ENCODE measurements at regions not wholly inside any gene's neighbourhood (a gene's known extent, or its start where the extent isn't known, plus 50 kb on each side); places are given as distances from the start of the nearest gene placed in this dataset.

DNA sequence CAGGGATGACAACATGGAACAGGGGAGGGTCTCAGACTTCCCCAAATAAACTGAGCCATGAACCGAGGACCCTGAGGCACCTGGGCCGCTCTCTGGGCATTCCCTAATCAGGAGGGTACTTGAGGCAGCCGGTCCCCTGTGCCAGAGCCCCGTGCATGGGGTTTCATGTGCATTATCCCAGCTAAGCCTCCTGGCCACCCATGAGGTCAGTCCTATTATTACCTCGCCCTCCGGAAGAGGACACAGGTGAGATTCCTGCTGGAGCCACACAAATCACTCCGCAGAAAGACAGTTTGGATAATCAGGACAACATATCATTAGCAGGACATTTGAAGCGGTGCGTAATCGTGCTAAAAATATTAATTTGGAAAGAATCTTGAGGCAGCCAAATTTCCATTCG lies 274.0 kb downstream of the PARN start:
- intact Hi-C loops (cut with micrococcal nuclease) (no loop called here), in situ Hi-C loops (cut with MboI) (no loop called here)
- Histone ChIP-seq H3K9ac (ENCODE audit: insufficient read depth in 1 of 2, low read depth in 2 of 2, low read length in 2 of 2) (no peak overlapping the region), H3K9me1 (ENCODE audit: control insufficient read depth, insufficient read depth, low read length) (no peaks in the 10 kb centered on the region), H3K27me3 (ENCODE audit: control insufficient read depth in 2 of 2, insufficient read depth in 2 of 2, low read length in 2 of 2) (peaks cover 17 to 40% of the 10 kb centered on the region in 2 experiments; a peak in 4 of 5 replicates), H2AFZ (ENCODE audit: low read depth, low read length) (no peak overlapping the region), H3K9me3 (replicated peaks; ENCODE audit: control insufficient read depth, insufficient read depth, low read depth, low read length) (no peaks in the 10 kb centered on the region), H3K4me2 (ENCODE audit: insufficient read depth, low read length) (no peak overlapping the region), H3K36me3 (ENCODE audit: control insufficient read depth, insufficient read depth, low read length) (no peaks in the 10 kb centered on the region), H3K79me2 (ENCODE audit: control insufficient read depth, insufficient read depth, low read length) (no peaks in the 10 kb centered on the region), H3K4me1 (replicated peaks in 1 of 2; ENCODE audit: control insufficient read depth in 2 of 2, insufficient read depth in 2 of 2, low read length in 2 of 2) (no peaks in the 10 kb centered on the region), H4K20me1 (replicated peaks; ENCODE audit: control insufficient read depth, insufficient read depth, low read length) (no peaks in the 10 kb centered on the region), H3K27ac (ENCODE audit: extremely low read depth, low read depth, low read length) (no peak overlapping the region), H3K4me3 (no peak overlapping the region)
- no peak for FAIRE-seq
- BruUV-seq (replicated peaks), result no TSS peak
- ATAC-seq, result no peak
- 3% methylated on average over 11 of the region's 11 CpGs for WGBS (ENCODE audit: insufficient coverage, low coverage, missing lambda C conversion rate)
- ChIA-PET CTCF (ENCODE audit: low intra/inter-chr PET ratio) (no interaction called here), POLR2A (no interaction called here)
- DNase-seq (ENCODE audit: extremely low read depth in 1 of 4, low spot score in 3 of 4), result no peak
- no peak for TF ChIP-seq IRF2 (CRISPR knock-in tag; IDR thresholded peaks at IDR 0.05)
- TF ChIP-seq, protein P1, sequence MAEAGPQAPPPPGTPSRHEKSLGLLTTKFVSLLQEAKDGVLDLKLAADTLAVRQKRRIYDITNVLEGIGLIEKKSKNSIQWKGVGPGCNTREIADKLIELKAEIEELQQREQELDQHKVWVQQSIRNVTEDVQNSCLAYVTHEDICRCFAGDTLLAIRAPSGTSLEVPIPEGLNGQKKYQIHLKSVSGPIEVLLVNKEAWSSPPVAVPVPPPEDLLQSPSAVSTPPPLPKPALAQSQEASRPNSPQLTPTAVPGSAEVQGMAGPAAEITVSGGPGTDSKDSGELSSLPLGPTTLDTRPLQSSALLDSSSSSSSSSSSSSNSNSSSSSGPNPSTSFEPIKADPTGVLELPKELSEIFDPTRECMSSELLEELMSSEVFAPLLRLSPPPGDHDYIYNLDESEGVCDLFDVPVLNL (CRISPR knock-in tag; IDR thresholded peaks at IDR 0.05; ENCODE audit: low read depth), result no peak
- TF ChIP-seq ZNF668 (CRISPR knock-in tag; IDR thresholded peaks at IDR 0.05), result no peak
- TF ChIP-seq HBP1 (CRISPR knock-in tag; IDR thresholded peaks at IDR 0.05), result no peak
- TF ChIP-seq, protein P2, sequence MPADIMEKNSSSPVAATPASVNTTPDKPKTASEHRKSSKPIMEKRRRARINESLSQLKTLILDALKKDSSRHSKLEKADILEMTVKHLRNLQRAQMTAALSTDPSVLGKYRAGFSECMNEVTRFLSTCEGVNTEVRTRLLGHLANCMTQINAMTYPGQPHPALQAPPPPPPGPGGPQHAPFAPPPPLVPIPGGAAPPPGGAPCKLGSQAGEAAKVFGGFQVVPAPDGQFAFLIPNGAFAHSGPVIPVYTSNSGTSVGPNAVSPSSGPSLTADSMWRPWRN (IDR thresholded peaks at IDR 0.05; ENCODE audit: low read depth), result no peak
- no peak for TF ChIP-seq ZNF277 (CRISPR knock-in tag; IDR thresholded peaks at IDR 0.05; ENCODE audit: borderline replicate concordance)
- TF ChIP-seq, protein P3, sequence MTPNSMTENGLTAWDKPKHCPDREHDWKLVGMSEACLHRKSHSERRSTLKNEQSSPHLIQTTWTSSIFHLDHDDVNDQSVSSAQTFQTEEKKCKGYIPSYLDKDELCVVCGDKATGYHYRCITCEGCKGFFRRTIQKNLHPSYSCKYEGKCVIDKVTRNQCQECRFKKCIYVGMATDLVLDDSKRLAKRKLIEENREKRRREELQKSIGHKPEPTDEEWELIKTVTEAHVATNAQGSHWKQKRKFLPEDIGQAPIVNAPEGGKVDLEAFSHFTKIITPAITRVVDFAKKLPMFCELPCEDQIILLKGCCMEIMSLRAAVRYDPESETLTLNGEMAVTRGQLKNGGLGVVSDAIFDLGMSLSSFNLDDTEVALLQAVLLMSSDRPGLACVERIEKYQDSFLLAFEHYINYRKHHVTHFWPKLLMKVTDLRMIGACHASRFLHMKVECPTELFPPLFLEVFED (CRISPR knock-in tag; conservative IDR thresholded peaks at IDR 0.05), result no peak
- no peak for TF ChIP-seq ETS2 (tag; IDR thresholded peaks at IDR 0.05; ENCODE audit: borderline replicate concordance, poor library complexity, severe bottlenecking)
- TF ChIP-seq SMAD1 (IDR thresholded peaks at IDR 0.05; ENCODE audit: low read depth, low read length, partially characterized antibody), result no peak
- TF ChIP-seq LEF1 (IDR thresholded peaks at IDR 0.05), result no peak
- TF ChIP-seq UBTF (IDR thresholded peaks at IDR 0.05; ENCODE audit: borderline replicate concordance in 1 of 2, low read depth in 2 of 2, low read length in 2 of 2), result no peak
